ENCODE measurements at regions not wholly inside any gene's neighbourhood (a gene's known extent, or its start where the extent isn't known, plus 50 kb on each side); places are given as distances from the start of the nearest gene placed in this dataset.
"Not testable (repeated sequence)": the region's sequence is repeated elsewhere in the genome, so short reads cannot be mapped to it uniquely, and the experiment has no call there.

GRCh38 chr18:38489721-38490120 is 924.1 kb upstream of the CELF4 start:
- TF ChIP-seq POLR2AphosphoS5, CTCF (IDR thresholded peaks at IDR 0.05): not testable (repeated sequence)
